Lower lobe of right lung (tissue), 2 donors: ENCODE measurements at regions not wholly inside any gene's neighbourhood (a gene's known extent, or its start where the extent isn't known, plus 50 kb on each side); places are given as distances from the start of the nearest gene placed in this dataset.

Experiments used
- ATAC-seq, 2 donors: fragments of 200-7000 bp; cut with Tn5 transposase; one replicate each; pipeline ENCODE4 v1.9.1; 2020 to 2022; ENCODE audit warnings: mild to moderate bottlenecking in 2 of 2, moderate library complexity in 2 of 2
- DNase-seq: peaks from one replicate; pipeline ENCODE4 v3.0.0-alpha.2; 2020
- H3K27ac ChIP-seq: fragments of 200-600 bp; one replicate; pipeline ENCODE4 v1.8.0; 2022
- H3K27me3 ChIP-seq: fragments of 200-600 bp; one replicate; pipeline ENCODE4 v1.8.0; 2022; ENCODE audit warnings: low read depth
- H3K36me3 ChIP-seq: fragments of 200-600 bp; one replicate; pipeline ENCODE4 v1.8.0; 2022; ENCODE audit warnings: mild to moderate bottlenecking
- H3K4me1 ChIP-seq: fragments of 200-600 bp; one replicate; pipeline ENCODE4 v1.8.0; 2022
- H3K4me3 ChIP-seq: fragments of 200-600 bp; one replicate; pipeline ENCODE4 v1.8.0; 2022; ENCODE audit warnings: mild to moderate bottlenecking
- H3K9me3 ChIP-seq: fragments of 200-600 bp; one replicate; pipeline ENCODE4 v1.8.0; 2022
- intact Hi-C: fragments of 100-400 bp; cut with DNase I; formaldehyde crosslinking; loops from one replicate; pipeline ENCODE4 v1.11.0; 2022
- TF ChIP-seq, protein P1 (sequence below): fragments of 200-600 bp; IDR thresholded peaks from one replicate; pipeline ENCODE4 v1.8.0; 2022; ENCODE audit warnings: antibody characterized with exemption, mild to moderate bottlenecking
- donor health status: DM: no; HTN: yes; CAD: no; lungs with severe emphysema.

DNA sequence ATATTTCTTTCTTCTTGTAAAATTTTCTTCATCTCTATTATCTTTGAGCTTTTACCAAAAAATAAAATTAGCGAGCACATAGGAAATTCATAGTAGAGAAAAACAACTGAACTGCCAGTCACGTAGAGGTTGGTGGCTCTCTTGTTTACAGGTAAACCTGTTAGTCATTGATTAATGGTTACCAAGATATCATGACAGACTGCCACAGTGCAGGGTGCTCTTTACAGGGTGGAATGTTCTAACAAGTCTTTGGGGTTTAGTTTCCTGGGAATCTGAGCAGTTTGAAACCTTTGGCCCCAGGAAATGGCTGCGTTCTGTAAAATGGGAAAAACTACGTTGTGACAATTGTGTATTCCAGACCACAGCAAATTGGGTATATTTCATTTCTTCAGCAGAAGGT is 407.3 kb upstream of the ADARB2 start:
- no peaks in the 10 kb centered on the region for H3K4me1 ChIP-seq
- no peak for DNase-seq
- H3K27ac ChIP-seq: no peak overlapping the region
- no peaks in the 10 kb centered on the region for H3K9me3 ChIP-seq
- no peak overlapping the region for H3K4me3 ChIP-seq
- no peaks in the 10 kb centered on the region for H3K36me3 ChIP-seq
- intact Hi-C loops: no loop called here
- H3K27me3 ChIP-seq: no peaks in the 10 kb centered on the region
- ATAC-seq: no peak
- TF ChIP-seq, protein P1, sequence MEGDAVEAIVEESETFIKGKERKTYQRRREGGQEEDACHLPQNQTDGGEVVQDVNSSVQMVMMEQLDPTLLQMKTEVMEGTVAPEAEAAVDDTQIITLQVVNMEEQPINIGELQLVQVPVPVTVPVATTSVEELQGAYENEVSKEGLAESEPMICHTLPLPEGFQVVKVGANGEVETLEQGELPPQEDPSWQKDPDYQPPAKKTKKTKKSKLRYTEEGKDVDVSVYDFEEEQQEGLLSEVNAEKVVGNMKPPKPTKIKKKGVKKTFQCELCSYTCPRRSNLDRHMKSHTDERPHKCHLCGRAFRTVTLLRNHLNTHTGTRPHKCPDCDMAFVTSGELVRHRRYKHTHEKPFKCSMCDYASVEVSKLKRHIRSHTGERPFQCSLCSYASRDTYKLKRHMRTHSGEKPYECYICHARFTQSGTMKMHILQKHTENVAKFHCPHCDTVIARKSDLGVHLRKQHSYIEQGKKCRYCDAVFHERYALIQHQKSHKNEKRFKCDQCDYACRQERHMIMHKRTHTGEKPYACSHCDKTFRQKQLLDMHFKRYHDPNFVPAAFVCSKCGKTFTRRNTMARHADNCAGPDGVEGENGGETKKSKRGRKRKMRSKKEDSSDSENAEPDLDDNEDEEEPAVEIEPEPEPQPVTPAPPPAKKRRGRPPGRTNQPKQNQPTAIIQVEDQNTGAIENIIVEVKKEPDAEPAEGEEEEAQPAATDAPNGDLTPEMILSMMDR: no peak

DNA sequence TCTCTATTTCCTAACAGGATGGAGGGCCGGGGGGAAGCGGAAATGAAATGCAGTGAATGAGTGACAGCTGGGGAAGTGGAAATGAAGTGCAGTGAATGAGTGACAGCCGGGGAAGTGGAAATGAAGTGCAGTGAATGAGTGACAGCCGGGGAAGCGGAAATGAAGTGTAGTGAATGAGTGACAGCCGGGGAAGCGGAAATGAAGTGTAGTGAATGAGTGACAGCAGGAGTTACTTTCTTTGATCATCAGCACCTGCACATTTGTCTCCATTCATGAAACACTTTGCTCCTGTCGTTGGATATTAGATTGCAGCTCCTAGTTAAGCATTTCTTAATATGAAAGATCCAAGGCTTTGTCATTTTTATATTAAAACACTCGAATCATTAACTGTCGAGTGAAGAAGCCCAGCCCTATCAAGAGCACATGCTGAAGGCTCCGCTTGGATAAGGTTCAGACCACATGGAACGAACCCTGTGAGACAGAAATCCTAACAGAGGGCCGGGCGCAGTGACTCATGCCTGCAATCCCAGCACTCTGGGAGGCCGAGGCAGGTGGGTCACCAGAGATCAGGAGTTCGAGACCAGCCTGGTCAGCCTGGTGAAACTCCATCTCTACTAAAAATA is 406.0 kb upstream of the ADARB2 start:
- no peak for DNase-seq
- Histone ChIP-seq H3K9me3 (no peaks in the 10 kb centered on the region), H3K27me3 (no peaks in the 10 kb centered on the region), H3K27ac (no peak overlapping the region), H3K4me1 (no peaks in the 10 kb centered on the region), H3K36me3 (no peaks in the 10 kb centered on the region), H3K4me3 (no peak overlapping the region)
- intact Hi-C loops: no loop called here
- no peak for ATAC-seq
- TF ChIP-seq, protein P1: no peak

DNA sequence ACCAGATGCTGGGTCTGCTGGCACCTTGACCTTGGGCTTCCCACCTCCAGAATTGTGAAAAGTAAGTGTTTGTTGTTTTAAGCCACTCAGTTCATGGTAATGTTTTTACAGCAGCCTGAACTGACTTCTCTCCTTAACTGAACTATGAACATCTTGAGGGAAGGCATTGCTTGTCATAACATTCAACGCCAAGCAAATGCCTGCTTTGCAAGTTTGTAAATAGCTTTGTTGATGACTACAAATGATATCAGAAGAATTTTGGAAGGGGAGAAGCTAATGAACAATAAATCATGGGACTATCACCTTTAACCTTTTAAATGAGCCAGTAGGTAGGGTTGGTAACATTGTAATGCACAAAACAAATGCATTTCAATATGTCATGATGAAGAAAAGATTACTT is 402.4 kb upstream of the ADARB2 start:
- H3K4me3 ChIP-seq: no peak overlapping the region
- TF ChIP-seq, protein P1: no peak
- H3K27ac ChIP-seq: no peak overlapping the region
- no peaks in the 10 kb centered on the region for H3K9me3 ChIP-seq
- no peaks in the 10 kb centered on the region for H3K36me3 ChIP-seq
- intact Hi-C loops: no loop called here
- H3K27me3 ChIP-seq: no peaks in the 10 kb centered on the region
- no peak for DNase-seq
- no peak for ATAC-seq
- no peaks in the 10 kb centered on the region for H3K4me1 ChIP-seq

DNA sequence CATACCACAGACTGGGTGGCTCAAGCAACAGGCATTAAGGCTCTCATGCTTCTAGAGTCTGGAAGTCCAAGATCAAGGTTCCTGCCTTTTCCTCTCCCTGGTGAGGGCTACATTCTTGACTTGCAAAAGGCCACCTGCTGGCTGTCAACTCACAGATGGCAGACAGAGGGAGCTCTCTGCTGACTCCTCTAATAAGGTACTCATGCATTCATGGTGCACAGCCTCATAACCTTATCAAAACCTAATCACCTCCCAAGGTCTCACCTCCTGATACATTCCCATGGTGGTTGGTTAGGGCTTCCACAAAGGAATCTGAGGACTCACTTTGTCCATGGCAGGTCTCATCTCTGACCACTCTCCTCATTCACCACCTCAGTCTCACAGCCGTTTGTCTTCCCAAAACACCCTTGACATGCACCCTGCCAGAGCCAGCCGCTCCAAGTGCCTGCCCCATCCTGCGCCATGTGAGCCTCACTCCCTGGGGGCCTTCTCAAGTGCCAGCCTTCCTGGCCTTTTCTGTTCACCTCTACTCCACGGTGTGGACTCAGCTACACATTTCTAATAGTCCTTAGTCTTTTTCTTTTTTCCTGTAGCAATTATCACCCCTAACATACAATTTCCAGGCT is 400.3 kb upstream of the ADARB2 start:
- H3K9me3 ChIP-seq: no peaks in the 10 kb centered on the region
- no peaks in the 10 kb centered on the region for H3K27me3 ChIP-seq
- H3K4me3 ChIP-seq: no peak overlapping the region
- no peaks in the 10 kb centered on the region for H3K4me1 ChIP-seq
- intact Hi-C loops: no loop called here
- no peaks in the 10 kb centered on the region for H3K36me3 ChIP-seq
- H3K27ac ChIP-seq: no peak overlapping the region
- ATAC-seq: no peak
- TF ChIP-seq, protein P1: no peak
- DNase-seq: no peak

DNA sequence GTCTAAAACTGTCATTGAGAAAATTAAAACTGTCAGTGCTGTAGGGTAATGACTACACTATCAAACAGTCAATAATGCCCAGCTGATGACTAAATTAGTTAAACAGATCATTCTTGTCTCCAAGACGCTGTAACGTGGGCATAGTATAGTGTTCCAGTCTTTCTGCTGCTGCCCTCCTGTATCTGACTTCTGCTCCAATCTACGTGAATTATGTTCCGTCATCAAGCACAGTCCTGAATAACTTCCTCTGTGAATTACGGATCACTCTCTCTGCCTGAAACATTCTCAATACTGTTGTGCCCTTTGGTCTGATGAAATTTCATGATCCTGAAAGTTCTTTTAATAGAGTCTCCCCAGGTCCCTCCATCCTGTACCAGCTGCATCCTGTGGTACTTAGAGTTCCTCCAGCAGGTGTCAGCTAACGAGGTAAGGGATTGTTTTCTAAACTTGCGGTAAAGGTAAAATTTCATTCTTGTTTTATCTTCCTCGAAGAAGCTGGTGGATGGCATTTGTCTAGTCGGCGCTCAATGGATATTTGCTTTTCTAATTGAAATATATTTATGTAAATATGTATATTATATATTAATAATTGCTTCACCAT is 393.5 kb upstream of the ADARB2 start:
- Histone ChIP-seq H3K9me3 (no peaks in the 10 kb centered on the region), H3K4me1 (no peaks in the 10 kb centered on the region), H3K27me3 (no peaks in the 10 kb centered on the region), H3K4me3 (no peak overlapping the region), H3K36me3 (no peaks in the 10 kb centered on the region), H3K27ac (no peak overlapping the region)
- ATAC-seq (no peak), DNase-seq (no peak)
- TF ChIP-seq, protein P1: no peak
- intact Hi-C loops: no loop called here
